Mesothelial cell of epicardium (in vitro differentiated cells): ENCODE measurements at regions not wholly inside any gene's neighbourhood (a gene's known extent, or its start where the extent isn't known, plus 50 kb on each side); places are given as distances from the start of the nearest gene placed in this dataset.

Experiments used
- DNase-seq, 2 experiments: peaks; one replicate each; pipeline ENCODE4 v3.0.0; 2021; ENCODE audit warnings: low spot score in 2 of 2; ENCODE audit not compliant: unreplicated experiment in 2 of 2
- H3K27ac Mint-ChIP-seq: 2 replicates; pipeline ENCODE4 v1.8.0; 2021; ENCODE audit warnings: mixed read lengths
- H3K27me3 Mint-ChIP-seq: 2 replicates; pipeline ENCODE4 v1.8.0; 2021; ENCODE audit warnings: low read depth, mixed read lengths
- H3K36me3 Mint-ChIP-seq: 2 replicates; pipeline ENCODE4 v1.8.0; 2021; ENCODE audit warnings: mixed read lengths
- H3K4me1 Mint-ChIP-seq: 2 replicates; pipeline ENCODE4 v1.8.0; 2021; ENCODE audit warnings: mixed read lengths
- H3K4me3 Mint-ChIP-seq: 2 replicates; pipeline ENCODE4 v1.8.0; 2021; ENCODE audit warnings: mild to moderate bottlenecking, moderate library complexity, mixed read lengths
- H3K9me3 Mint-ChIP-seq: 2 replicates; pipeline ENCODE4 v1.8.0; 2021; ENCODE audit warnings: mixed read lengths
- TF ChIP-seq, protein P1 (sequence below): fragments of 200-600 bp; sonication (generic); IDR thresholded peaks from one replicate; pipeline ENCODE4 v1.5.0; 2021; ENCODE audit warnings: antibody characterized with exemption; ENCODE audit not compliant: unreplicated experiment

DNA sequence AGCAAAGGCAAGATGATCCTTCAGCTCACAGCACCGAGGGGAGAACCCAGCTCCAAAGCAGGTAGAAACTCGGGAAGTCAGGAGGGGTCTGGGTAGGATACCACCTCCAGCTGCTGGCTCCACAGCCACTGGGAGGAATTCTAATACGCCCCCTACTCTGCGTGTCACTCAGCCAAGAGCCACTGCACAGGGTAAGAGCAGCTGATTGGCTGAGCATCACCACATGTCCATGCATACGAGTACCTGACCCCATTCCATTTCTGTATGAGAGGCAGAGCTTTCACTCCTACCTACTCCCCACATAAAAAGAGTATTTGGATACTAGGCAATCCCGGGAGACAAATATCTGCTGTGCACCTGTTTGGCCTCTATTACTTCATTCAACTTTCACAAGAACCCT, 121.4 kb downstream of the RRAGC start:
- TF ChIP-seq, protein P1, sequence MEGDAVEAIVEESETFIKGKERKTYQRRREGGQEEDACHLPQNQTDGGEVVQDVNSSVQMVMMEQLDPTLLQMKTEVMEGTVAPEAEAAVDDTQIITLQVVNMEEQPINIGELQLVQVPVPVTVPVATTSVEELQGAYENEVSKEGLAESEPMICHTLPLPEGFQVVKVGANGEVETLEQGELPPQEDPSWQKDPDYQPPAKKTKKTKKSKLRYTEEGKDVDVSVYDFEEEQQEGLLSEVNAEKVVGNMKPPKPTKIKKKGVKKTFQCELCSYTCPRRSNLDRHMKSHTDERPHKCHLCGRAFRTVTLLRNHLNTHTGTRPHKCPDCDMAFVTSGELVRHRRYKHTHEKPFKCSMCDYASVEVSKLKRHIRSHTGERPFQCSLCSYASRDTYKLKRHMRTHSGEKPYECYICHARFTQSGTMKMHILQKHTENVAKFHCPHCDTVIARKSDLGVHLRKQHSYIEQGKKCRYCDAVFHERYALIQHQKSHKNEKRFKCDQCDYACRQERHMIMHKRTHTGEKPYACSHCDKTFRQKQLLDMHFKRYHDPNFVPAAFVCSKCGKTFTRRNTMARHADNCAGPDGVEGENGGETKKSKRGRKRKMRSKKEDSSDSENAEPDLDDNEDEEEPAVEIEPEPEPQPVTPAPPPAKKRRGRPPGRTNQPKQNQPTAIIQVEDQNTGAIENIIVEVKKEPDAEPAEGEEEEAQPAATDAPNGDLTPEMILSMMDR, result no peak
- Mint-ChIP-seq H3K27me3 (peaks cover 85% of the 10 kb centered on the region), H3K9me3 (peaks cover 5% of the 10 kb centered on the region), H3K36me3 (no peaks in the 10 kb centered on the region), H3K27ac (no peak overlapping the region), H3K4me3 (no peak overlapping the region), H3K4me1 (peaks cover 9% of the 10 kb centered on the region)
- no peak for DNase-seq

- DNase-seq, result no peak
- Mint-ChIP-seq H3K9me3 (peaks cover 5% of the 10 kb centered on the region), H3K36me3 (no peaks in the 10 kb centered on the region), H3K4me1 (peaks cover 9% of the 10 kb centered on the region), H3K27me3 (peaks cover 90% of the 10 kb centered on the region), H3K27ac (no peak overlapping the region), H3K4me3 (no peak overlapping the region)
- TF ChIP-seq, protein P1, result no peak
Observed at GRCh38 chr1:38736399-38736798, 123.2 kb downstream of the RRAGC start.

GRCh38 chr1:38735651-38736161, 123.9 kb downstream of the RRAGC start:
- H3K4me3 Mint-ChIP-seq, result no peak overlapping the region

DNA sequence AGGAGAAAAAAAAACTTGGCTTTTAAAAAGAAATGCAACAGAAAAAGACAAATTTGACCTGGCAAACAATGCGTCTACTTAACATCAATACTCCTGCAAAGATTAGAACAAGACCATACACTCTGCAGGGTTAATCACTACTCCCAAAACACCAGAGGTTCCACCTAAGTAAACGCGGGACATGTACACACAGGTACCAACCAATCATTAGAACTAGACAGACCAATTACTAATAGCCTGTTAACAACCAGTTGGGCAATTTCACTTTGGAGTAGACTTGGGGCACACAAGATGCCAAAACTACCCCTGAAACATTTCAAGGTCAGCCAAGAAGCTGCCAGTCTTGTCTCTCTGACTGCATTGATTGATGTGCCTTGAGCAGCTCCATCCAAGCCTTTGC, 125.8 kb downstream of the RRAGC start:
- H3K4me3 Mint-ChIP-seq, result no peak overlapping the region
- no peaks in the 10 kb centered on the region for H3K4me1 Mint-ChIP-seq
- H3K27ac Mint-ChIP-seq, result no peak overlapping the region
- H3K36me3 Mint-ChIP-seq, result no peaks in the 10 kb centered on the region
- peaks cover 5% of the 10 kb centered on the region for H3K9me3 Mint-ChIP-seq
- DNase-seq, result no peak
- TF ChIP-seq, protein P1, result no peak
- H3K27me3 Mint-ChIP-seq, result peaks cover 96% of the 10 kb centered on the region

More at GRCh38 chr1:38735651-38736161, 123.9 kb downstream of the RRAGC start:
- H3K4me1 Mint-ChIP-seq, result peaks cover 4% of the 10 kb centered on the region
- H3K27ac Mint-ChIP-seq, result no peak overlapping the region
- no peak for DNase-seq
- TF ChIP-seq, protein P1, result no peak
- peaks cover 5% of the 10 kb centered on the region for H3K9me3 Mint-ChIP-seq
- no peaks in the 10 kb centered on the region for H3K36me3 Mint-ChIP-seq
- peaks cover 92% of the 10 kb centered on the region for H3K27me3 Mint-ChIP-seq

- Mint-ChIP-seq H3K4me3 (no peak overlapping the region), H3K27ac (no peak overlapping the region), H3K36me3 (no peaks in the 10 kb centered on the region), H3K27me3 (peaks cover 100% of the 10 kb centered on the region), H3K9me3 (peaks cover 5% of the 10 kb centered on the region), H3K4me1 (peaks cover 8% of the 10 kb centered on the region)
- TF ChIP-seq, protein P1, result no peak
- DNase-seq, result no peak
Observed at GRCh38 chr1:38730511-38731397, 128.8 kb downstream of the RRAGC start.
